ENCODE measurements at regions not wholly inside any gene's neighbourhood (a gene's known extent, or its start where the extent isn't known, plus 50 kb on each side); places are given as distances from the start of the nearest gene placed in this dataset.

DNA sequence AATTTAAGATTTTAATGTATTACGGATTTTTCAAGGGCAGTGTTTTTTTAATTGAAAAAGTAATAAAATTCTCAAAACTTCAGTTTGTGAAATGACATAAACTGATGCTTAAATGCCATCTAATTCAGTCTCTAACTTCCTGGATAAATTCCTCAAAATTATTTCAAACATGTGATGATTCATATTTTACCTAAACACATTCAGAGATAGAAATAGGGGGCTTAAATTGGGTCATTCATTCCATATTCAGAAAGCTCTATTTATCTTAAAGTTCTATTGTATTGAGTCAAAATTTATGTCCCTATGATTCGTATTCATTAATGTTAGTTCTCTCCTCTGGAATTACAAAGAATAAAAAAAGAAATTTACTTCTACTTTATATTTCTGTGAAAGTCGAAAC is 713.6 kb upstream of the CHRM3 start:
- 100% methylated on average over 1 of the region's 3 CpGs; no CpG with 5 or more reads in 1 of the 2 experiments for WGBS, 2 experiments (ENCODE audit: insufficient coverage in 2 of 2)
- H3K4me3 ChIP-seq (ENCODE audit: extremely low read depth, insufficient read depth, low read length, poor library complexity, severe bottlenecking): no peak overlapping the region
- H3K9me3 ChIP-seq (ENCODE audit: control insufficient read depth, low read length): no peaks in the 10 kb centered on the region
- H3K4me1 ChIP-seq (ENCODE audit: control insufficient read depth, insufficient read depth, low read length, poor library complexity, severe bottlenecking): no peaks in the 10 kb centered on the region
- no peak overlapping the region for H3K27ac ChIP-seq (ENCODE audit: low read depth, low read length, severe bottlenecking)
- H3K36me3 ChIP-seq (ENCODE audit: control insufficient read depth, insufficient read depth, low read length): no peaks in the 10 kb centered on the region

DNA sequence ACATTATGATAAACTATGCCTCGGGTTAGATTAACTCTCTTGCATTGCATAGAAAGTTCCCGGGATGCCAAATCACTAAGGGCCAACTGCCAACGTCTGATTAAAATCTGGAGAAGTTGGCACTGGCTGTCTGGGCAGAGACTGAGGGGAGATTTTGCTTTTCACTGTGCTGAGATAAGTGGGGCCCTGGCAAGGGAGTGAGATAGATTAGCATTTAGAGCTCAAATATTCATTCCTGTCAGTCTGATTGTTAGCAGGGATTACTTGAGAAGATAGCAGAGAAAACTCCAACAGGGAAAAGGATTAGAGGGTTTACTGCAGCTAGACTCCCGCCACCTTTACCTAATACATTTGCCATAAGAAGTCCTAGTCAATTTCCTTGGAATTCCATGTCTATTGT is 714.1 kb upstream of the CHRM3 start:
- Histone ChIP-seq H3K27ac (ENCODE audit: low read depth, low read length, severe bottlenecking) (no peak overlapping the region), H3K9me3 (ENCODE audit: control insufficient read depth, low read length) (no peaks in the 10 kb centered on the region), H3K4me3 (ENCODE audit: extremely low read depth, insufficient read depth, low read length, poor library complexity, severe bottlenecking) (no peak overlapping the region), H3K4me1 (ENCODE audit: control insufficient read depth, insufficient read depth, low read length, poor library complexity, severe bottlenecking) (no peaks in the 10 kb centered on the region), H3K36me3 (ENCODE audit: control insufficient read depth, insufficient read depth, low read length) (no peaks in the 10 kb centered on the region)
- WGBS, 2 experiments (ENCODE audit: insufficient coverage in 2 of 2): 71 to 85% methylated on average over 3 of the region's 4 CpGs

DNA sequence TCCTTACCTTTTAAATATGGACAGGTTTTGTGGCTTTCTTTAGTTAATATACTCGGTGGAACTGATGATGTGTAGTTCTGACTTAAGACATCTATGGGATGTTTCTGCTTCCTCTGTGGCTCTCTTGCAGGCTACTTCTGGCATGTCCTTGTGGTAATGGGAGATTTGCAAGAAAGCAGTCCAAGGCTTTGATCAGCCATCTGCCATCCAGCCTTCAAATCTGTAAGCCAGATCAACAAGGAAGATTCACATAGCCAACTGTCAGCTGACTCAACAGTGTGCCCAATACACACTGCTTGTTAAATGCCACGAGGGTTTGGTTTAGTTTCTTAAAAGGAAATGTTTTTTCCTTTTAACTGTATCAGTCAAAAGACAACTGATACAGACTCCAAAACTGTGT is 722.2 kb upstream of the CHRM3 start:
- Histone ChIP-seq H3K27ac (ENCODE audit: low read depth, low read length, severe bottlenecking) (peak overlapping the region; percentile 39), H3K36me3 (ENCODE audit: control insufficient read depth, insufficient read depth, low read length) (no peaks in the 10 kb centered on the region), H3K4me3 (ENCODE audit: extremely low read depth, insufficient read depth, low read length, poor library complexity, severe bottlenecking) (no peak overlapping the region), H3K4me1 (ENCODE audit: control insufficient read depth, insufficient read depth, low read length, poor library complexity, severe bottlenecking) (no peaks in the 10 kb centered on the region), H3K9me3 (ENCODE audit: control insufficient read depth, low read length) (no peaks in the 10 kb centered on the region)
- whole genome bisulfite sequencing, 2 experiments (ENCODE audit: insufficient coverage in 2 of 2): no CpG with 5 or more reads among the region's 2 CpGs

DNA sequence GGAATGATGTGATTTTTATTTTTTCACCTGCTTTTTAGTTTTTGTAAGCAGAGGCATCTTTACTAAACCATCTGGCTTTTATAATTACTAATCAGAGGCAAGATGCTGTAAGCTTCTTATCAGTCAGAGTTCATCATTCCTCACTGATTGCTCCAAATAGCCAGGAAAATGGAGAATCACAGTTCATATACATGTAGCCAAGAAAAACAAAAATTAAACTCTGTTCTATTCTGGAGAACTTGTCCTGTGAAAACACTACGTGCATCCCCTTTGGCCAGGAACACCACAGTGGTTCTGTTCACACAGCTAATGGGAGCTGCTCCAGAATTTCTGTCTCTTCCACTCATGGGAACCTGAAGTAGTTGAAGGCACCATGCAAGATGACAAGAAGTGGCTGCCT is 725.5 kb upstream of the CHRM3 start:
- Histone ChIP-seq H3K36me3 (ENCODE audit: control insufficient read depth, insufficient read depth, low read length) (no peaks in the 10 kb centered on the region), H3K4me3 (ENCODE audit: extremely low read depth, insufficient read depth, low read length, poor library complexity, severe bottlenecking) (no peak overlapping the region), H3K4me1 (ENCODE audit: control insufficient read depth, insufficient read depth, low read length, poor library complexity, severe bottlenecking) (no peaks in the 10 kb centered on the region), H3K9me3 (ENCODE audit: control insufficient read depth, low read length) (no peaks in the 10 kb centered on the region), H3K27ac (ENCODE audit: low read depth, low read length, severe bottlenecking) (no peak overlapping the region)
- 73 to 90% methylated on average over 1 of the region's 1 CpG for WGBS, 2 experiments (ENCODE audit: insufficient coverage in 2 of 2)

DNA sequence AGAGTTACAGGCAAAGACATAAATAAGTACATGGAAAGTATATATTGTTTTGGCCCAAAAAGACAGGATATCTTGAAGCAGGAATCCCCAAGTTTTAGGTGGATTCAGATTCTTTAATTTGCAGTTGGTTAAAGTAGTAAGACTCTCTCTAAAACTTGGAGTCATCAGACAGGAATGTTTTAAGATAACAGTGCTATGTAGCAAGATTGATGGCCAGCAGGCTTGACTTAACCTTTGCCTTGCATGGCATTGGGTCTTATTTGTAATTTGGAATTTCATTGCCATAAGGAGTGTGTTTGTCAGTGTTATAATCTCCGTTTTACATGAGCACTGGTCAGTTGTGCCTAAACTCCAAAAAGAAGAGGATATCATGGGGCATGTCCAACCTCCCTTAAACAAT is 727.6 kb upstream of the CHRM3 start:
- Histone ChIP-seq H3K36me3 (ENCODE audit: control insufficient read depth, insufficient read depth, low read length) (no peaks in the 10 kb centered on the region), H3K4me1 (ENCODE audit: control insufficient read depth, insufficient read depth, low read length, poor library complexity, severe bottlenecking) (peaks cover 1% of the 10 kb centered on the region), H3K27ac (ENCODE audit: low read depth, low read length, severe bottlenecking) (peak overlapping the region; percentile 86), H3K9me3 (ENCODE audit: control insufficient read depth, low read length) (no peaks in the 10 kb centered on the region), H3K4me3 (ENCODE audit: extremely low read depth, insufficient read depth, low read length, poor library complexity, severe bottlenecking) (no peak overlapping the region)
- 83% methylated on average over 1 of the region's 1 CpG; no CpG with 5 or more reads in 1 of the 2 experiments for WGBS, 2 experiments (ENCODE audit: insufficient coverage in 2 of 2)

DNA sequence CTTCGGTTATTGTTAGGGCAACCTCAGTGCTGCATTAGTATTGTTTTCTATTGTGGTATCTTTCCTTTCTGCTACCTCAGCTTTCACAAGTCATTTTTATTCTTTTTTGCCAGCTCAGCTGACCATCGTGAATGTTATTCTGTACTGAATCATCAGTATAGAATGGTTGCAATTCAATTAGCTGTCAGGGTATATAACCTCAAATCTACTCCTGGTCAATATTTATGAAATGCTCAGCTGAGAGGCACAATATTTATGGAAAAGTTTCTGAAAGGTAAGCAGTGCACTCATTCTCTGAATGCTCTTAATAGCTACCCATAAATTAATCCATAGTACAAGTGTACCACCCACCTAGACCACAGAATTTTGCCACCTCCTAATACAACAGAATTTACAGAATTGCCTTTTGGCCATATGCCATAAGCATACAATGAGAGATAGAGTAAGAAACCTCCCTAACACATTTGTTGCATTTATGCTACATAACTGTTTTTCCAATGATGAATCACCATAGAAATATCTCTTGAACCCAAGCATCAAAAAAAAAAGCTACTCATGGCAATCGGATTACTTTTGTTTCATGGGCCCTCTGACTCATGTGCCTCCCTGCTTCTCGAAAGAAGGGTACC is 732.6 kb upstream of the CHRM3 start:
- no peak overlapping the region for H3K4me3 ChIP-seq (ENCODE audit: extremely low read depth, insufficient read depth, low read length, poor library complexity, severe bottlenecking)

DNA sequence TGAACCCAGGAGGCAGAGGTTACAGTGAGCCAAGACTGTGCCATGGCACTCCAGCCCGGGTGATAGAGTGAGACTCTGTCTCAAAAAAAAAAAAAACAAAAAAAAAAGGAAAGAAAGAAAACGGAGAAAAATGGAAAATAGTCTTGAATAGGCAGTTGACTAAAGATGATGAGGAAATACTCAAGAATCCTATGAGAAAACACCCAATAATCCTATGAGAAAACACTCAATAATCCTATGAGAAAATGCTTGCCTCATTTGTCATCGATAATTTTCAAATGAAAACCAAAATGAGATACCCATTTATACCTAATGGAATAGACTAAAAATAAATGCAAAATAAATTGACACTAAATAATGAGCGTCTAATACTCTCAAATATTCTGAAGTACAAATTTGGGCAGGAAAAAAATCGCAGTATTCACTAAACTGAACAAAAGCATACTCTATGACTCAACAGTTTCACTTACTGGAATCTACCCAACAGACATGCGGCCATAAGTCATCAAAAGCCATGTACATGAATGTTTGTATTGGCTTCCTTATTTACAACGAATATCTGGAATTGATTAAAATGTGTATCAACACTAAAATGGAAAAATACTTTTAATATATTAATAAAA is 733.9 kb upstream of the CHRM3 start:
- Histone ChIP-seq H3K4me3 (ENCODE audit: extremely low read depth, insufficient read depth, low read length, poor library complexity, severe bottlenecking) (no peak overlapping the region), H3K9me3 (ENCODE audit: control insufficient read depth, low read length) (no peaks in the 10 kb centered on the region), H3K4me1 (ENCODE audit: control insufficient read depth, insufficient read depth, low read length, poor library complexity, severe bottlenecking) (peaks cover 20% of the 10 kb centered on the region), H3K27ac (ENCODE audit: low read depth, low read length, severe bottlenecking) (no peak overlapping the region), H3K36me3 (ENCODE audit: control insufficient read depth, insufficient read depth, low read length) (no peaks in the 10 kb centered on the region)
- WGBS, 2 experiments (ENCODE audit: insufficient coverage in 2 of 2): 100% methylated on average over 1 to 2 of the region's 7 CpGs

More for the DNA sequence above, 732.6 kb upstream of the CHRM3 start:
- Histone ChIP-seq H3K4me1 (ENCODE audit: control insufficient read depth, insufficient read depth, low read length, poor library complexity, severe bottlenecking) (peaks cover 12% of the 10 kb centered on the region), H3K9me3 (ENCODE audit: control insufficient read depth, low read length) (no peaks in the 10 kb centered on the region), H3K36me3 (ENCODE audit: control insufficient read depth, insufficient read depth, low read length) (no peaks in the 10 kb centered on the region), H3K27ac (ENCODE audit: low read depth, low read length, severe bottlenecking) (no peak overlapping the region)
- 80% methylated on average over 1 of the region's 4 CpGs; no CpG with 5 or more reads in 1 of the 2 experiments for WGBS, 2 experiments (ENCODE audit: insufficient coverage in 2 of 2)

DNA sequence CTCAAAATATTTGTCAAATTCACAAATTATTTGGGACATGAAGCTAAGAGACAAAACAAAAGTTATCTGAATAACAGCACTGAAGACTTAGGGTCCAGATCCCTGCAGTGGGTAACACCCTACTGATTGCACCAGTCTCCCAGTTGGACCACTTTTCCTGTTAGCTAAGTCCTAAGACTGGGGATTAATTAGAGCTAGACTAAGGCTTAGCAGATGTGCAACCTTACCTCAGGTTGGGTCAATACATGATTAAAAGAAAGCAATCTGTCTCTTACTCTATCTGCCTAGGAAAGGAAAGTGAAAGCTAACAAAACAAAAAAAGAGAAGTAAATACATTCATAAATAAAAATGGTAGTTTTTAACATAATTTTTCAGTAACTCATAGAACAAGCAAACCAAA is 737.2 kb upstream of the CHRM3 start:
- Histone ChIP-seq H3K4me3 (ENCODE audit: extremely low read depth, insufficient read depth, low read length, poor library complexity, severe bottlenecking) (no peak overlapping the region), H3K4me1 (ENCODE audit: control insufficient read depth, insufficient read depth, low read length, poor library complexity, severe bottlenecking) (peaks cover 21% of the 10 kb centered on the region), H3K9me3 (ENCODE audit: control insufficient read depth, low read length) (no peaks in the 10 kb centered on the region), H3K36me3 (ENCODE audit: control insufficient read depth, insufficient read depth, low read length) (no peaks in the 10 kb centered on the region), H3K27ac (ENCODE audit: low read depth, low read length, severe bottlenecking) (no peak overlapping the region)

DNA sequence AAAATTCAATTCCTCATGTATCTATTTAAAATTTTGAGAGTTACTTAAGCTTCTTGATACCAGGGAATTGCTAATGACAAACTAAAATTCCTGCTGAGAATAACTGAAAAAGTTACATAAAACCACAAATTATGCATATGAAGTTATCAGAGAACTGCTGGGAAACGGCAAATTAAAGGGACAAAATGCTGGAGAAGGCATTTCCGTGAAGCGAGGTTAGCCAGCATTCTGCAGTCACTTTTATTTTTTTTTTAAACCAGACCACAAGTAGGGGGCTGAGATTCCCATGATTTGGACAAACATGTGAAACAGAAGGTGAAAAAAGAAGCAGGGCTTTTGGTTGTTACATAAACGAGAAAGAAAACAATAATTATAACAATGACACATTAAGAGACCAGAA is 737.6 kb upstream of the CHRM3 start:
- peaks cover 20% of the 10 kb centered on the region for H3K4me1 ChIP-seq (ENCODE audit: control insufficient read depth, insufficient read depth, low read length, poor library complexity, severe bottlenecking)
- peak overlapping the region; percentile 93 for H3K27ac ChIP-seq (ENCODE audit: low read depth, low read length, severe bottlenecking)
- no peak overlapping the region for H3K4me3 ChIP-seq (ENCODE audit: extremely low read depth, insufficient read depth, low read length, poor library complexity, severe bottlenecking)
- no peaks in the 10 kb centered on the region for H3K36me3 ChIP-seq (ENCODE audit: control insufficient read depth, insufficient read depth, low read length)
- no peaks in the 10 kb centered on the region for H3K9me3 ChIP-seq (ENCODE audit: control insufficient read depth, low read length)
- no CpG with 5 or more reads among the region's 4 CpGs for WGBS, 2 experiments (ENCODE audit: insufficient coverage in 2 of 2)

DNA sequence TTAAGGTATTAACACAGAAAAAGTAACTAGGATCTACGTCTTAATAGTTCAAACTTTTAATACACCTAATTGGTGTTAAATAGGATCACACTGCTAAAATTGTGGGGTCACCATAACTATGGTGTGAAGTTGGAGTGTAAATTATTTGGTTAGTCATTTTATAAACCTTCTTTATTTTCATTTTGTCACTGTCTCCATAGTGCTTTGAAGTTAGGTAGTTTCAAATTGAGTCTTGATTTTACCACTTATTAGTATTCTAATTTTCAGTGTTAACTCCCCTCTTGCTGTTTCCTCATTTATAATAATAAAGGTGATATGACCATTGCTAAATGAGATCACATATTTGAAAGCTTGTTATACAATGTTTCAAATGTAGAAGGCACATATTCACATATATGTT is 738.1 kb upstream of the CHRM3 start:
- no peaks in the 10 kb centered on the region for H3K9me3 ChIP-seq (ENCODE audit: control insufficient read depth, low read length)
- H3K4me1 ChIP-seq (ENCODE audit: control insufficient read depth, insufficient read depth, low read length, poor library complexity, severe bottlenecking): peaks cover 15% of the 10 kb centered on the region
- H3K4me3 ChIP-seq (ENCODE audit: extremely low read depth, insufficient read depth, low read length, poor library complexity, severe bottlenecking): no peak overlapping the region
- H3K27ac ChIP-seq (ENCODE audit: low read depth, low read length, severe bottlenecking): peak overlapping the region; percentile 93
- H3K36me3 ChIP-seq (ENCODE audit: control insufficient read depth, insufficient read depth, low read length): no peaks in the 10 kb centered on the region
- no CpG with 5 or more reads among the region's 1 CpG for WGBS, 2 experiments (ENCODE audit: insufficient coverage in 2 of 2)

DNA sequence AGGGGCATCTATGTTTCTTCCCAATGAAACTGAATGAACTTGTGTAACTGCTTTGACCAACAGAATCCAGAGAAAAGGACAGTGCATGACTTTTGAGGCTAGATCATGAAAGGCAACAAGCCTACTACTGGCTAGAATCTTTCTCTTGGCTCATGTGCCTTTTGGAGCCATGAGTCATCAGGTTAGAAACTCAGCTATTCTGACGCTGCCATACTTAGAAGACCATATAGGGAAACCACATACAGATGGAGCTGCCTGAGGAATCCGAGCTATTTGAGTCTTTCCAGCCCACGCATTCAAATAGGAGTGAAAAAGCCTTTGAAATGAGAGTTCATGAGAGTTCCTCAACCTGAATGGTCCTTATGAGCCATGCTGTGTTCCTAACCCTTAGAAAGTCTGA is 738.5 kb upstream of the CHRM3 start:
- Histone ChIP-seq H3K4me1 (ENCODE audit: control insufficient read depth, insufficient read depth, low read length, poor library complexity, severe bottlenecking) (peaks cover 15% of the 10 kb centered on the region), H3K9me3 (ENCODE audit: control insufficient read depth, low read length) (no peaks in the 10 kb centered on the region), H3K4me3 (ENCODE audit: extremely low read depth, insufficient read depth, low read length, poor library complexity, severe bottlenecking) (no peak overlapping the region), H3K27ac (ENCODE audit: low read depth, low read length, severe bottlenecking) (peak overlapping the region; percentile 93), H3K36me3 (ENCODE audit: control insufficient read depth, insufficient read depth, low read length) (no peaks in the 10 kb centered on the region)
- whole genome bisulfite sequencing, 2 experiments (ENCODE audit: insufficient coverage in 2 of 2): 0 to 10% methylated on average over 1 to 2 of the region's 3 CpGs
